Astrocyte (in vitro differentiated cells and primary cell): ENCODE measurements at regions not wholly inside any gene's neighbourhood (a gene's known extent, or its start where the extent isn't known, plus 50 kb on each side); places are given as distances from the start of the nearest gene placed in this dataset.

Source experiments
- DNase-seq: peaks from one replicate; pipeline ENCODE4 v3.0.0-alpha.2; 2010; ENCODE audit warnings: low read depth
- FAIRE-seq: peaks from 2 replicates; lab custom pipeline; 2011; peaks lifted over from hg19 to GRCh38; lab: Jason Lieb, UNC
- H2AFZ ChIP-seq: 2 replicates; pipeline ENCODE4 v1.6.0; 2012; ENCODE audit warnings: low read depth, low read length, inconsistent platforms
- H3K27ac ChIP-seq: 2 replicates; pipeline ENCODE4 v1.5.1; 2011; ENCODE audit warnings: low read depth, low read length, inconsistent platforms
- H3K27me3 ChIP-seq: 2 replicates; pipeline ENCODE4 v1.6.0; 2011; ENCODE audit warnings: low read length, inconsistent platforms; ENCODE audit not compliant: insufficient read depth
- H3K36me3 ChIP-seq: 2 replicates; pipeline ENCODE4 v1.5.1; 2011; ENCODE audit warnings: low read length, inconsistent platforms; ENCODE audit not compliant: insufficient read depth
- H3K4me1 ChIP-seq: 2 replicates; pipeline ENCODE4 v1.5.1; 2011; ENCODE audit warnings: low read length, inconsistent platforms; ENCODE audit not compliant: insufficient read depth
- H3K4me2 ChIP-seq: 2 replicates; pipeline ENCODE4 v1.6.0; 2012; ENCODE audit warnings: low read length, inconsistent platforms
- H3K4me3 ChIP-seq: 2 replicates; pipeline ENCODE4 v1.5.1; 2011; ENCODE audit warnings: low read depth, mild to moderate bottlenecking, low read length, inconsistent platforms; ENCODE audit not compliant: insufficient read depth
- H3K79me2 ChIP-seq: 2 replicates; pipeline ENCODE4 v1.6.0; 2012; ENCODE audit warnings: mild to moderate bottlenecking, low read length, inconsistent platforms; ENCODE audit not compliant: insufficient read depth
- H3K9ac ChIP-seq: 2 replicates; pipeline ENCODE4 v1.6.0; 2012; ENCODE audit warnings: mild to moderate bottlenecking, low read length, inconsistent platforms
- H3K9me3 ChIP-seq: 2 replicates; pipeline ENCODE4 v1.5.1; 2012; ENCODE audit warnings: low read depth, mild to moderate bottlenecking, low read length, inconsistent platforms; ENCODE audit not compliant: insufficient read depth
- H4K20me1 ChIP-seq: 2 replicates; pipeline ENCODE4 v1.6.0; 2012; ENCODE audit warnings: low read length, inconsistent platforms; ENCODE audit not compliant: insufficient read depth
- H3K27ac Mint-ChIP-seq: one replicate; pipeline ENCODE4 v1.8.0; 2021; ENCODE audit warnings: mild to moderate bottlenecking, mixed read lengths; ENCODE audit not compliant: unreplicated experiment
- H3K27me3 Mint-ChIP-seq: one replicate; pipeline ENCODE4 v1.8.0; 2021; ENCODE audit warnings: low read depth, mixed read lengths; ENCODE audit not compliant: unreplicated experiment
- H3K36me3 Mint-ChIP-seq: one replicate; pipeline ENCODE4 v1.8.0; 2021; ENCODE audit warnings: low read depth, mixed read lengths; ENCODE audit not compliant: unreplicated experiment
- H3K4me1 Mint-ChIP-seq: one replicate; pipeline ENCODE4 v1.8.0; 2021; ENCODE audit warnings: low read depth, mixed read lengths; ENCODE audit not compliant: unreplicated experiment
- H3K4me3 Mint-ChIP-seq: one replicate; pipeline ENCODE4 v1.8.0; 2021; ENCODE audit warnings: mild to moderate bottlenecking, moderate library complexity, mixed read lengths; ENCODE audit not compliant: unreplicated experiment
- H3K9me3 Mint-ChIP-seq: one replicate; pipeline ENCODE4 v1.8.0; 2021; ENCODE audit warnings: mild to moderate bottlenecking, mixed read lengths; ENCODE audit not compliant: unreplicated experiment
- CTCF ChIP-seq: IDR thresholded peaks from 2 replicates; pipeline ENCODE4 v1.5.1; 2011; ENCODE audit warnings: low read depth, mild to moderate bottlenecking, inconsistent platforms, low read length, moderate library complexity; ENCODE audit not compliant: insufficient read depth
- EZH2 ChIP-seq: IDR thresholded peaks from 2 replicates; pipeline ENCODE4 v1.6.1; 2012; ENCODE audit warnings: mild to moderate bottlenecking, low read length, inconsistent platforms; ENCODE audit not compliant: insufficient read depth

GRCh38 chr5:74942622-74943286 is 76.6 kb upstream of the FAM169A start:
- no peak overlapping the region for H3K27ac ChIP-seq
- no peak for FAIRE-seq

GRCh38 chr5:74940782-74941353 is 74.7 kb upstream of the FAM169A start:
- H2AFZ ChIP-seq = no peak overlapping the region
- no peak overlapping the region for H3K9ac ChIP-seq
- H3K79me2 ChIP-seq = no peaks in the 10 kb centered on the region
- peaks cover 4% of the 10 kb centered on the region for H3K27me3 Mint-ChIP-seq
- no peak overlapping the region for H3K4me3 Mint-ChIP-seq
- H3K27me3 ChIP-seq = peaks cover 3% of the 10 kb centered on the region
- H3K9me3 Mint-ChIP-seq = no peaks in the 10 kb centered on the region
- no peak overlapping the region for H3K4me3 ChIP-seq
- no peaks in the 10 kb centered on the region for H3K4me1 ChIP-seq
- TF ChIP-seq CTCF (no peak), EZH2 (no peak)
- DNase-seq (no peak), FAIRE-seq (no peak)
- no peaks in the 10 kb centered on the region for H3K36me3 ChIP-seq
- H3K9me3 ChIP-seq = no peaks in the 10 kb centered on the region
- peaks cover 6% of the 10 kb centered on the region for H3K4me1 Mint-ChIP-seq
- no peak overlapping the region for H3K4me2 ChIP-seq
- no peaks in the 10 kb centered on the region for H4K20me1 ChIP-seq
- no peak overlapping the region for H3K27ac Mint-ChIP-seq
- no peaks in the 10 kb centered on the region for H3K36me3 Mint-ChIP-seq
- H3K27ac ChIP-seq = no peak overlapping the region

More at GRCh38 chr5:74942622-74943286, 76.6 kb upstream of the FAM169A start:
- Histone ChIP-seq H4K20me1 (no peaks in the 10 kb centered on the region), H3K79me2 (no peaks in the 10 kb centered on the region), H3K4me2 (no peak overlapping the region), H3K36me3 (no peaks in the 10 kb centered on the region), H3K4me1 (peaks cover 1% of the 10 kb centered on the region), H3K27me3 (peaks cover 3% of the 10 kb centered on the region), H2AFZ (no peak overlapping the region), H3K9ac (no peak overlapping the region), H3K9me3 (no peaks in the 10 kb centered on the region), H3K4me3 (no peak overlapping the region)
- Mint-ChIP-seq H3K4me1 (peaks cover 10% of the 10 kb centered on the region), H3K36me3 (no peaks in the 10 kb centered on the region), H3K27me3 (peaks cover 4% of the 10 kb centered on the region), H3K27ac (no peak overlapping the region), H3K9me3 (no peaks in the 10 kb centered on the region), H3K4me3 (no peak overlapping the region)
- no peak for DNase-seq
- TF ChIP-seq CTCF (no peak), EZH2 (no peak)
